IMR-90 (cell line): ENCODE measurements at regions not wholly inside any gene's neighbourhood (a gene's known extent, or its start where the extent isn't known, plus 50 kb on each side); places are given as distances from the start of the nearest gene placed in this dataset.

Experiments used
- ATAC-seq: fragments of 200-7000 bp; cut with Tn5 transposase; 2 replicates; pipeline ENCODE4 v1.9.1; 2020; ENCODE audit warnings: low read depth, mild to moderate bottlenecking, moderate library complexity
- BruUV-seq: library from RNA; stranded (reverse); fragments of 400-500 nt; replicated peaks from 2 replicates; lab custom pipeline; 2021; lab: Mats Ljungman, UMichigan
- CTCF ChIA-PET: fragments of 300-600 bp; formaldehyde crosslinking; extraction: SDS; loops from one replicate; lab custom pipeline; 2021; ENCODE audit warnings: antibody characterized with exemption; lab: Yijun Ruan, JAX
- POLR2A ChIA-PET: fragments of 300-600 bp; sonication (Branson Sonifier 250); formaldehyde crosslinking; loops from one replicate; lab custom pipeline; 2022; ENCODE audit warnings: antibody characterized with exemption; ENCODE audit not compliant: unreplicated experiment; lab: Charles Lee
- DNase-seq: peaks from one replicate; pipeline ENCODE4 v3.0.0; 2013
- H2AFZ ChIP-seq: replicated peaks from 2 replicates; pipeline ENCODE3; 2013; ENCODE audit warnings: low read length, mild to moderate bottlenecking; ENCODE audit not compliant: poor library complexity
- H2AK5ac ChIP-seq: 2 replicates; pipeline ENCODE4 v1.6.1; 2013; ENCODE audit warnings: low read depth, low read length, inconsistent platforms
- H2AK9ac ChIP-seq: replicated peaks from 2 replicates; pipeline ENCODE3; 2013; ENCODE audit warnings: mild to moderate bottlenecking, low read depth, low read length, moderate library complexity; ENCODE audit not compliant: poor library complexity
- H2BK120ac ChIP-seq: 2 replicates; pipeline ENCODE4 v1.6.1; 2013; ENCODE audit warnings: low read depth, low read length, inconsistent platforms
- H2BK15ac ChIP-seq: 3 replicates; pipeline ENCODE4 v1.6.1; 2013; ENCODE audit warnings: low read depth, low read length, inconsistent platforms
- H2BK20ac ChIP-seq: 2 replicates; pipeline ENCODE4 v1.6.1; 2013; ENCODE audit warnings: low read depth, mild to moderate bottlenecking, inconsistent platforms, low read length, moderate library complexity
- H2BK5ac ChIP-seq: 2 replicates; pipeline ENCODE4 v1.6.1; 2013; ENCODE audit warnings: mild to moderate bottlenecking, low read depth, low read length, inconsistent platforms; ENCODE audit not compliant: poor library complexity, severe bottlenecking
- H3K14ac ChIP-seq: replicated peaks from 2 replicates; pipeline ENCODE4 v1.6.1; 2013; ENCODE audit warnings: low read depth, low read length, inconsistent platforms
- H3K18ac ChIP-seq: 2 replicates; pipeline ENCODE4 v1.6.1; 2013; ENCODE audit warnings: low read depth, low read length, control low read depth
- H3K23ac ChIP-seq: 2 replicates; pipeline ENCODE4 v1.6.1; 2013; ENCODE audit warnings: low read depth, low read length, inconsistent platforms
- H3K27ac ChIP-seq: 2 replicates; pipeline ENCODE4 v1.5.1; 2013; ENCODE audit warnings: mild to moderate bottlenecking, control low read depth, low read length; ENCODE audit not compliant: insufficient read depth
- H3K27me3 ChIP-seq: 2 replicates; pipeline ENCODE4 v1.6.1; 2013; ENCODE audit warnings: low read length; ENCODE audit not compliant: control insufficient read depth, insufficient read depth
- H3K36me3 ChIP-seq: 2 replicates; pipeline ENCODE4 v1.6.1; 2013; ENCODE audit warnings: low read length, mixed read lengths; ENCODE audit not compliant: control insufficient read depth, insufficient read depth
- H3K4ac ChIP-seq: 2 replicates; pipeline ENCODE4 v1.6.1; 2013; ENCODE audit warnings: low read depth, low read length, inconsistent platforms
- H3K4me1 ChIP-seq: 2 replicates; pipeline ENCODE4 v1.6.1; 2013; ENCODE audit warnings: low read length, mixed read lengths; ENCODE audit not compliant: control insufficient read depth, insufficient read depth
- H3K4me2 ChIP-seq: 2 replicates; pipeline ENCODE4 v1.6.1; 2013; ENCODE audit warnings: low read depth, mild to moderate bottlenecking, control low read depth, low read length, moderate library complexity
- H3K4me3 ChIP-seq: 2 replicates; pipeline ENCODE4 v1.5.1; 2013; ENCODE audit warnings: low read depth, mild to moderate bottlenecking, control low read depth, low read length, moderate library complexity; ENCODE audit not compliant: insufficient read depth
- H3K56ac ChIP-seq: 2 replicates; pipeline ENCODE4 v1.6.1; 2013; ENCODE audit warnings: low read length, inconsistent platforms; ENCODE audit not compliant: insufficient read depth; ENCODE audit errors: extremely low read depth
- H3K79me1 ChIP-seq, 2 experiments: 2 replicates each; pipeline ENCODE4 v1.6.1; 2013; ENCODE audit warnings: low read length in 2 of 2, inconsistent platforms in 1 of 2, low read depth in 1 of 2
- H3K9ac ChIP-seq: 2 replicates; pipeline ENCODE4 v1.6.1; 2013; ENCODE audit warnings: low read depth, low read length, control low read depth
- H3K9me1 ChIP-seq: 2 replicates; pipeline ENCODE4 v1.6.1; 2013; ENCODE audit warnings: low read length, inconsistent platforms; ENCODE audit not compliant: insufficient read depth
- H3K9me3 ChIP-seq: 2 replicates; pipeline ENCODE4 v1.6.1; 2013; ENCODE audit warnings: low read length; ENCODE audit not compliant: control insufficient read depth, insufficient read depth
- H4K20me1 ChIP-seq: 2 replicates; pipeline ENCODE4 v1.6.1; 2013; ENCODE audit warnings: low read length, inconsistent platforms; ENCODE audit not compliant: insufficient read depth
- H4K5ac ChIP-seq: 2 replicates; pipeline ENCODE4 v1.6.1; 2013; ENCODE audit warnings: mild to moderate bottlenecking, low read depth, low read length, control low read depth
- H4K8ac ChIP-seq, 2 experiments: 2 replicates each; pipeline ENCODE4 v1.6.1; 2013; ENCODE audit warnings: low read depth in 2 of 2, low read length in 2 of 2, control low read depth in 1 of 2, inconsistent platforms in 1 of 2
- H4K91ac ChIP-seq: 2 replicates; pipeline ENCODE4 v1.6.1; 2013; ENCODE audit warnings: low read depth, low read length, inconsistent platforms; ENCODE audit not compliant: insufficient read depth
- CTCF ChIP-seq: conservative IDR thresholded peaks from 2 replicates; pipeline ENCODE4 v1.5.1; 2012; ENCODE audit warnings: mild to moderate bottlenecking, low read depth, low read length, improper control_type of control experiment
- FOS ChIP-seq: fragments of 150-350 bp; IDR thresholded peaks from 2 replicates; pipeline ENCODE4 v1.6.1; 2016; ENCODE audit warnings: low read depth, low read length
- MAZ ChIP-seq: IDR thresholded peaks from 2 replicates; pipeline ENCODE4 v1.6.1; 2012; ENCODE audit warnings: low read depth, mild to moderate bottlenecking, low read length, improper control_type of control experiment, moderate library complexity, borderline replicate concordance
- POLR2A ChIP-seq: IDR thresholded peaks from 2 replicates; pipeline ENCODE4 v1.6.1; 2012; ENCODE audit warnings: mild to moderate bottlenecking, low read depth, low read length
- USF2 ChIP-seq: fragments of 150-350 bp; IDR thresholded peaks from 2 replicates; pipeline ENCODE4 v1.6.1; 2017; ENCODE audit warnings: mild to moderate bottlenecking, antibody characterized with exemption, low read length, low read depth
- whole genome bisulfite sequencing, 2 experiments: methylation state at CpG; one replicate each; pipeline versions ENCODE4 v1.1.5 to v1.1.7; 2013; ENCODE audit warnings: missing lambda C conversion rate in 2 of 2; ENCODE audit not compliant: insufficient read length in 1 of 2; ENCODE audit errors: extremely low coverage in 2 of 2; 5-methylcytosine and 5-hydroxymethylcytosine counted together
- dilution Hi-C: fragments of 300-500 bp; cut with HindIII; formaldehyde crosslinking; loops from one replicate; pipeline ENCODE4 v1.14.3; 2018; ENCODE audit warnings: low sequenced_read_pairs; ENCODE audit not compliant: unreplicated experiment
- in situ Hi-C: fragments of 300-500 bp; cut with MboI; formaldehyde crosslinking; loops from 3 replicates; pipeline ENCODE4 v1.14.3; 2019; ENCODE audit warnings: low sequenced_read_pairs, inconsistent platforms, mixed read lengths
- intact Hi-C: fragments of 100-400 bp; cut with micrococcal nuclease; formaldehyde crosslinking; loops from 2 replicates; pipeline ENCODE4 v1.10.0; 2022

- no peak overlapping the region for H3K23ac ChIP-seq
- no peaks in the 10 kb centered on the region for H3K79me1 ChIP-seq
- H2BK120ac ChIP-seq, result no peak overlapping the region
- intact Hi-C loops, result no loop called here
- no peak overlapping the region for H2BK15ac ChIP-seq
- no CpG with 5 or more reads among the region's 5 CpGs for WGBS, 2 experiments
- H3K4me3 ChIP-seq, result no peak overlapping the region
- no peak overlapping the region for H2BK20ac ChIP-seq
- TF ChIP-seq FOS, result no peak
- TF ChIP-seq USF2, result no peak
- TF ChIP-seq POLR2A, result no peak
- no peak for TF ChIP-seq MAZ
- TF ChIP-seq CTCF, result no peak
- no peak overlapping the region for H2AK9ac ChIP-seq
- H3K18ac ChIP-seq, result no peak overlapping the region
- BruUV-seq, result no TSS peak
- H3K14ac ChIP-seq, result no peak overlapping the region
- no peak overlapping the region for H3K4me2 ChIP-seq
- H3K9me1 ChIP-seq, result no peaks in the 10 kb centered on the region
- H4K91ac ChIP-seq, result no peak overlapping the region
- POLR2A ChIA-PET, result no interaction called here
- no peak overlapping the region for H2AK5ac ChIP-seq
- CTCF ChIA-PET, result no interaction called here
- H4K8ac ChIP-seq, result no peak overlapping the region
- H4K20me1 ChIP-seq, result no peaks in the 10 kb centered on the region
- no peaks in the 10 kb centered on the region for H3K27me3 ChIP-seq
- H3K4ac ChIP-seq, result no peak overlapping the region
- no peak overlapping the region for H3K9ac ChIP-seq
- no peaks in the 10 kb centered on the region for H3K4me1 ChIP-seq
- no peak overlapping the region for H2BK5ac ChIP-seq
- H2AFZ ChIP-seq, result no peak overlapping the region
- H4K5ac ChIP-seq, result no peak overlapping the region
- no peaks in the 10 kb centered on the region for H3K9me3 ChIP-seq
- DNase-seq (no peak), ATAC-seq (no peak)
- in situ Hi-C loops, result loop anchor here (25.0 kb wide), 1 partner anchor 1816 kb away; no protein-coding TSS in a partner anchor
- no peaks in the 10 kb centered on the region for H3K36me3 ChIP-seq
- no peak overlapping the region for H3K27ac ChIP-seq
- dilution Hi-C loops, result no loop called here
- H3K56ac ChIP-seq, result no peak overlapping the region
Observed at GRCh38 chr2:58770846-58771245, 529.7 kb upstream of the FANCL start.
